HG03045 (cell line): ENCODE measurements at regions not wholly inside any gene's neighbourhood (a gene's known extent, or its start where the extent isn't known, plus 50 kb on each side); places are given as distances from the start of the nearest gene placed in this dataset.

Source experiments
- ATAC-seq: cut with Tn5 transposase; IDR thresholded peaks from one replicate; pipeline ENCODE4 v1.9.1; 2021; ENCODE audit warnings: mild to moderate bottlenecking, moderate library complexity; ENCODE audit not compliant: unreplicated experiment

DNA sequence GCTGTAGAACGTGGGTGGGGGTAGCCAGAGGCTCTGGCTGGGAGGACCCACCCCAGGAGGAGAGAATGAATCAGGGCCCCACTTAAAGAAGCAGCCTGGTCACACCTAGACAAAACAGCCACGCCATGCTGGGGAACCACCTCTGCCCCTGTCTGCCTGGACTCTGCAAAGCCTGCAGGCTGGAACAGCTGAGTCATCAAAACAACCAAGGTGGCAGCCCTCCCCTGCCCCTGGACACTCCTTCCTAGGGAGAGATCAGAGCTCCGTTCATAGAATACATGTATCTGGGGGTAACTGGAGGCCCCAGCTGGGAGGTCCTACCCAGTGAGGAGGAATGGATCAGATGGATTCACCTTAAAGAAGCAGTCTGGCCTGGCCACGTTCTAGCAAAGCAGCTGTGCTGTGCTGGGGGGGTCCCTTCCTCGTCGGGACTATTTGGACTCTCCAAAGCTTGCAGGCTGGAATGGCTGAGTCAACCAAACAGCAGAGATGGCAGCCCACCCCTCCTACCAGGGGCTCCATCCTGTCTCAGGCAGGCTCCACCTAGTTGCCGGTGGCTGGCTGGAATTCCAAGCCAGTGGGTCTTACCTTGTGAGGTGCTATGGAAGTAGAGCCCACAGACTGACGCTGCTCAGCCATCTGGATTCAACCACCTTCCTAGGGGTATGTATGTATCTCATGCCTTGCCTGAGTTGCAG is 50.5 kb upstream of the NT5C1B start:
- no peak for ATAC-seq
